H1 (cell line): ENCODE measurements at regions not wholly inside any gene's neighbourhood (a gene's known extent, or its start where the extent isn't known, plus 50 kb on each side); places are given as distances from the start of the nearest gene placed in this dataset.

Experiments used
- CTCF ChIA-PET: fragments of 300-600 bp; sonication (Branson Sonifier 250); formaldehyde crosslinking; loops from one replicate; lab custom pipeline; 2021; ENCODE audit not compliant: partially characterized antibody; lab: Charles Lee
- POLR2A ChIA-PET: fragments of 300-600 bp; sonication (Branson Sonifier 250); formaldehyde crosslinking; loops from one replicate; lab custom pipeline; 2021; ENCODE audit warnings: inconsistent platforms; ENCODE audit not compliant: partially characterized antibody; lab: Charles Lee
- DNase-seq, 2 experiments: peaks; one replicate each; pipeline versions ENCODE4 v3.0.0 to v3.0.0-alpha.2; 2010 to 2022; ENCODE audit warnings: low spot score in 2 of 2, low read depth in 1 of 2, mixed read lengths in 1 of 2
- FAIRE-seq: peaks from 2 replicates; lab custom pipeline; 2011; peaks lifted over from hg19 to GRCh38; lab: Jason Lieb, UNC
- H2AFZ ChIP-seq: 2 replicates; pipeline ENCODE4 v1.8.1; 2012; ENCODE audit warnings: low read length, inconsistent platforms
- H2AK5ac ChIP-seq: 2 replicates; pipeline ENCODE4 v1.6.1; 2013; ENCODE audit warnings: low read depth, low read length
- H2BK120ac ChIP-seq: replicated peaks from 2 replicates; pipeline ENCODE3; 2013; ENCODE audit warnings: low read depth, low read length, inconsistent platforms
- H2BK12ac ChIP-seq: 2 replicates; pipeline ENCODE4 v1.6.1; 2013; ENCODE audit warnings: low read depth, low read length
- H2BK15ac ChIP-seq: 2 replicates; pipeline ENCODE4 v1.6.1; 2013; ENCODE audit warnings: low read length
- H2BK20ac ChIP-seq: 2 replicates; pipeline ENCODE4 v1.6.1; 2013; ENCODE audit warnings: low read length
- H2BK5ac ChIP-seq: 2 replicates; pipeline ENCODE4 v1.6.1; 2013; ENCODE audit warnings: low read depth, low read length
- H3K14ac ChIP-seq: 2 replicates; pipeline ENCODE4 v1.6.1; 2013; ENCODE audit warnings: inconsistent platforms; ENCODE audit not compliant: insufficient read length
- H3K18ac ChIP-seq: 2 replicates; pipeline ENCODE4 v1.6.1; 2013; ENCODE audit warnings: low read length; ENCODE audit errors: extremely low read depth
- H3K23ac ChIP-seq: 2 replicates; pipeline ENCODE4 v1.6.1; 2013; ENCODE audit warnings: inconsistent platforms; ENCODE audit not compliant: insufficient read length
- H3K23me2 ChIP-seq: 2 replicates; pipeline ENCODE4 v1.6.1; 2013; ENCODE audit warnings: low read depth, low read length
- H3K27ac ChIP-seq: 2 replicates; pipeline ENCODE4 v1.6.1; 2011; ENCODE audit warnings: low read depth, low read length, inconsistent platforms
- H3K27me3 ChIP-seq, 4 experiments: replicated peaks in 1 of 4; 1 replicate in 1 of 4; 2 replicates in 3 of 4; pipeline versions ENCODE4 v1.6.1 to v1.8.1; 2011 to 2013; ENCODE audit warnings: low read length in 3 of 4, mild to moderate bottlenecking in 3 of 4, inconsistent platforms in 2 of 4, mixed read lengths in 2 of 4, moderate library complexity in 1 of 4; ENCODE audit not compliant: control insufficient read depth in 3 of 4, insufficient read depth in 3 of 4; ENCODE audit errors: extremely low read depth in 1 of 4
- H3K36me3 ChIP-seq, 4 experiments: 2 replicates each; pipeline versions ENCODE4 v1.6.1 to v1.8.1; 2011 to 2013; ENCODE audit warnings: mild to moderate bottlenecking in 4 of 4, low read length in 3 of 4, moderate library complexity in 2 of 4, control low read depth in 1 of 4, inconsistent platforms in 1 of 4; ENCODE audit not compliant: insufficient read depth in 4 of 4, control insufficient read depth in 2 of 4
- H3K4ac ChIP-seq: replicated peaks from 2 replicates; pipeline ENCODE3; 2013; ENCODE audit warnings: low read length, low read depth, mixed read lengths, inconsistent platforms; ENCODE audit not compliant: insufficient read length
- H3K4me1 ChIP-seq, 4 experiments: replicated peaks in 1 of 4; 1 replicate in 1 of 4; 2 replicates in 3 of 4; pipeline versions ENCODE4 v1.6.1 to v1.8.1; 2011 to 2013; ENCODE audit warnings: low read length in 3 of 4, inconsistent platforms in 2 of 4, mixed read lengths in 1 of 4; ENCODE audit not compliant: insufficient read depth in 4 of 4, control insufficient read depth in 3 of 4
- H3K4me2 ChIP-seq, 2 experiments: 2 replicates each; pipeline versions ENCODE4 v1.6.1 to v1.8.1; 2011 to 2013; ENCODE audit warnings: low read depth in 2 of 2, low read length in 2 of 2, control low read depth in 1 of 2, inconsistent platforms in 1 of 2, mild to moderate bottlenecking in 1 of 2; ENCODE audit not compliant: insufficient read depth in 1 of 2
- H3K4me3 ChIP-seq, 4 experiments: fragments of 200-600, 300-600 bp in 1 of 4; sonication (generic), shearing (Covaris generic), sonication (Bioruptor Twin) in 1 of 4; 2 replicates each; pipeline versions ENCODE4 v1.5.1 to v1.8.1; 2011 to 2016; ENCODE audit warnings: low read length in 4 of 4, low read depth in 3 of 4, control low read depth in 2 of 4, inconsistent platforms in 2 of 4, mild to moderate bottlenecking in 2 of 4, mixed read lengths in 1 of 4, moderate library complexity in 1 of 4; ENCODE audit not compliant: insufficient read depth in 2 of 4; ENCODE audit errors: extremely low read depth in 1 of 4
- H3K56ac ChIP-seq: replicated peaks from 2 replicates; pipeline ENCODE3; 2013; ENCODE audit warnings: low read depth, mild to moderate bottlenecking, mixed read lengths, low read length, inconsistent platforms; ENCODE audit not compliant: insufficient read length
- H3K79me1 ChIP-seq: 2 replicates; pipeline ENCODE4 v1.6.1; 2013; ENCODE audit warnings: low read depth, low read length, control low read depth
- H3K79me2 ChIP-seq, 2 experiments: 2 replicates each; pipeline versions ENCODE4 v1.6.1 to v1.8.1; 2012 to 2013; ENCODE audit warnings: low read length in 2 of 2, mild to moderate bottlenecking in 2 of 2, inconsistent platforms in 1 of 2; ENCODE audit not compliant: insufficient read depth in 2 of 2, control insufficient read depth in 1 of 2
- H3K9ac ChIP-seq, 4 experiments: replicated peaks in 1 of 4; 1 replicate in 1 of 4; 2 replicates in 3 of 4; pipeline versions ENCODE4 v1.6.1 to v1.8.1; 2011 to 2013; ENCODE audit warnings: low read depth in 3 of 4, low read length in 3 of 4, control low read depth in 2 of 4, mild to moderate bottlenecking in 2 of 4, moderate library complexity in 2 of 4, inconsistent platforms in 1 of 4; ENCODE audit errors: extremely low read depth in 1 of 4
- H3K9me3 ChIP-seq, 2 experiments: 2 replicates each; pipeline versions ENCODE4 v1.6.1 to v1.8.1; 2012 to 2013; ENCODE audit warnings: mild to moderate bottlenecking in 2 of 2, moderate library complexity in 2 of 2, control low read depth in 1 of 2, inconsistent platforms in 1 of 2, low read depth in 1 of 2, low read length in 1 of 2, mixed read lengths in 1 of 2; ENCODE audit not compliant: insufficient read depth in 2 of 2
- H4K20me1 ChIP-seq, 2 experiments: replicated peaks in 1 of 2; 2 replicates each; pipeline versions ENCODE3 to v1.8.1; 2011 to 2013; ENCODE audit warnings: inconsistent platforms in 2 of 2, low read length in 2 of 2, mild to moderate bottlenecking in 1 of 2; ENCODE audit not compliant: insufficient read depth in 2 of 2, control insufficient read depth in 1 of 2
- H4K5ac ChIP-seq: 2 replicates; pipeline ENCODE4 v1.6.1; 2013; ENCODE audit warnings: low read length, low read depth, mixed read lengths, inconsistent platforms; ENCODE audit not compliant: insufficient read length
- H4K8ac ChIP-seq: 2 replicates; pipeline ENCODE4 v1.8.0; 2013; ENCODE audit warnings: mild to moderate bottlenecking, moderate library complexity, low read length, inconsistent platforms; ENCODE audit not compliant: insufficient read depth; ENCODE audit errors: extremely low read depth
- H4K91ac ChIP-seq: replicated peaks from 2 replicates; pipeline ENCODE3; 2013; ENCODE audit warnings: low read length, mixed read lengths, inconsistent platforms; ENCODE audit not compliant: insufficient read length
- BCL11A ChIP-seq, 2 experiments: IDR thresholded peaks; one replicate each; pipeline ENCODE4 v1.6.1; 2011; ENCODE audit warnings: low read depth in 2 of 2, low read length in 2 of 2, mild to moderate bottlenecking in 2 of 2
- CEBPB ChIP-seq: IDR thresholded peaks from 2 replicates; pipeline ENCODE4 v1.6.1; 2012; ENCODE audit warnings: low read depth, low read length
- CHD2 ChIP-seq: IDR thresholded peaks from 2 replicates; pipeline ENCODE4 v1.6.1; 2012; ENCODE audit warnings: low read length, improper control_type of control experiment
- EP300 ChIP-seq, 2 experiments: IDR thresholded peaks; 1 replicate in 1 of 2; 2 replicates in 1 of 2; pipeline ENCODE4 v1.6.1; 2011 to 2012; ENCODE audit warnings: low read depth in 2 of 2, low read length in 2 of 2, mild to moderate bottlenecking in 2 of 2, borderline replicate concordance in 1 of 2, inconsistent platforms in 1 of 2, moderate library complexity in 1 of 2
- GTF2F1 ChIP-seq: IDR thresholded peaks from 2 replicates; pipeline ENCODE4 v1.6.1; 2012; ENCODE audit warnings: low read depth, low read length, improper control_type of control experiment, borderline replicate concordance
- JUN ChIP-seq: IDR thresholded peaks from 2 replicates; pipeline ENCODE4 v1.6.1; 2011; ENCODE audit warnings: low read depth, mild to moderate bottlenecking, improper control_type of control experiment, low read length
- KDM5A ChIP-seq: fragments of 200-600 bp; IDR thresholded peaks from 2 replicates; pipeline ENCODE4 v1.7.1; 2012; ENCODE audit warnings: mild to moderate bottlenecking, low read length, inconsistent platforms, mixed read lengths
- RXRA ChIP-seq: IDR thresholded peaks from 2 replicates; pipeline ENCODE4 v1.6.1; 2011; ENCODE audit warnings: low read depth, mild to moderate bottlenecking, low read length, moderate library complexity; ENCODE audit not compliant: insufficient read depth
- SIRT6 ChIP-seq: IDR thresholded peaks from one replicate; pipeline ENCODE4 v1.7.1; 2012; ENCODE audit warnings: low read length, inconsistent platforms
- WGBS, 2 experiments: shearing (Covaris generic) in 1 of 2; methylation state at CpG; one replicate each; pipeline versions ENCODE4 v1.1.6 to v1.1.7; 2013 to 2015; ENCODE audit warnings: low lambda C conversion rate in 2 of 2, mixed read lengths in 2 of 2, inconsistent platforms in 1 of 2, low coverage in 1 of 2, missing lambda C conversion rate in 1 of 2; ENCODE audit not compliant: insufficient replicate concordance in 2 of 2, insufficient coverage in 1 of 2, insufficient read length in 1 of 2; ENCODE audit errors: extremely low coverage in 1 of 2, missing lambda C conversion rate in 1 of 2; 5-methylcytosine and 5-hydroxymethylcytosine counted together
- TF ChIP-seq, protein P1 (sequence below): IDR thresholded peaks from 2 replicates; pipeline ENCODE4 v1.6.1; 2011; ENCODE audit warnings: low read length, improper control_type of control experiment
- TF ChIP-seq, protein P2 (sequence below): IDR thresholded peaks from 2 replicates; pipeline ENCODE4 v1.6.1; 2012; ENCODE audit warnings: inconsistent platforms

DNA sequence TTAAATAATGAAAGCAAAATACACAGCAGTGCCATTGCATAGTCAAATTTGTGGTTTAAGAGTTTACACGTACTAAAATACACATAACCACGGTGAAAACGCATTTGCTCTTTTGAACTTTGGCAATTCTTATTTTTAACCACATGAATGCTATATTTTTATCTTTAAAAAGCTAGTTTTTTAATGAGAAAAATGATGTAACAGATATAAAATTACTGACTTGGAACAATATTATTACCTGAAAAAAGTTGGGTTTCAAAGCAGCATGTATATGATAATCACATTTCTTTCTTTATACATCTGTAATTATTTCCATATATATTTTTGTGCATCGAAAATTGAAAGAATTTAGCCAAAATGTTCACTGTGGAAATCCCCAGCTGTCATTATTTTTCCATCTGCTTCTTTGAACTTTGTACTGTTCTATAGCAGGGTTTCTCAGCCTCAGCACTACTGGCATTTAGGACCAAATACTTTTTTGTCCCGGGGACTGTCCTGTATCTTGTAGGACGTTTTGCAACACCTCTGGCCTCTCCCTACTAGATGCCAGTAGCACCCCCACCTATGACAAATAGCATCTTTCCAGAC, 75.9 kb upstream of the CAB39 start:
- H3K56ac ChIP-seq = no peak overlapping the region
- H2BK120ac ChIP-seq = no peak overlapping the region
- H4K5ac ChIP-seq = no peak overlapping the region
- H4K20me1 ChIP-seq = no peaks in the 10 kb centered on the region
- POLR2A ChIA-PET = no interaction called here
- H2BK12ac ChIP-seq = no peak overlapping the region
- FAIRE-seq = no peak
- H3K4me1 ChIP-seq = no peaks in the 10 kb centered on the region
- no peak overlapping the region for H2BK20ac ChIP-seq
- H2BK15ac ChIP-seq = no peak overlapping the region
- H2AFZ ChIP-seq = no peak overlapping the region
- H3K9ac ChIP-seq = no peak overlapping the region
- no peaks in the 10 kb centered on the region for H3K9me3 ChIP-seq
- H3K23ac ChIP-seq = no peak overlapping the region
- no peak overlapping the region for H3K18ac ChIP-seq
- CTCF ChIA-PET = no interaction called here
- no peaks in the 10 kb centered on the region for H3K36me3 ChIP-seq
- H4K8ac ChIP-seq = no peak overlapping the region
- no peak for DNase-seq
- H3K14ac ChIP-seq = no peak overlapping the region
- no peaks in the 10 kb centered on the region for H3K27me3 ChIP-seq
- no peak overlapping the region for H3K27ac ChIP-seq
- no peak overlapping the region for H2AK5ac ChIP-seq
- H3K23me2 ChIP-seq = no peaks in the 10 kb centered on the region
- no peaks in the 10 kb centered on the region for H3K79me2 ChIP-seq
- no peak overlapping the region for H4K91ac ChIP-seq
- H3K79me1 ChIP-seq = no peaks in the 10 kb centered on the region
- H3K4me3 ChIP-seq = no peak overlapping the region
- 82% methylated on average over 6 of the region's 6 CpGs; no CpG with 5 or more reads in 1 of the 2 experiments for WGBS, 2 experiments
- no peak overlapping the region for H3K4me2 ChIP-seq
- H3K4ac ChIP-seq = no peak overlapping the region
- no peak overlapping the region for H2BK5ac ChIP-seq
- no peak for TF ChIP-seq SIRT6
- TF ChIP-seq GTF2F1 = no peak
- TF ChIP-seq EP300 (IDR thresholded peaks at IDR 0.05; ENCODE audit: borderline replicate concordance in 1 of 2, low read depth in 2 of 2, low read length in 2 of 2) = no peak
- no peak for TF ChIP-seq RXRA
- no peak for TF ChIP-seq KDM5A
- no peak for TF ChIP-seq BCL11A (IDR thresholded peaks at IDR 0.05; ENCODE audit: low read depth in 2 of 2, low read length in 2 of 2)
- no peak for TF ChIP-seq CEBPB
- TF ChIP-seq, protein P1, sequence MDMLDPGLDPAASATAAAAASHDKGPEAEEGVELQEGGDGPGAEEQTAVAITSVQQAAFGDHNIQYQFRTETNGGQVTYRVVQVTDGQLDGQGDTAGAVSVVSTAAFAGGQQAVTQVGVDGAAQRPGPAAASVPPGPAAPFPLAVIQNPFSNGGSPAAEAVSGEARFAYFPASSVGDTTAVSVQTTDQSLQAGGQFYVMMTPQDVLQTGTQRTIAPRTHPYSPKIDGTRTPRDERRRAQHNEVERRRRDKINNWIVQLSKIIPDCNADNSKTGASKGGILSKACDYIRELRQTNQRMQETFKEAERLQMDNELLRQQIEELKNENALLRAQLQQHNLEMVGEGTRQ = no peak
- no peak for TF ChIP-seq CHD2
- TF ChIP-seq, protein P2, sequence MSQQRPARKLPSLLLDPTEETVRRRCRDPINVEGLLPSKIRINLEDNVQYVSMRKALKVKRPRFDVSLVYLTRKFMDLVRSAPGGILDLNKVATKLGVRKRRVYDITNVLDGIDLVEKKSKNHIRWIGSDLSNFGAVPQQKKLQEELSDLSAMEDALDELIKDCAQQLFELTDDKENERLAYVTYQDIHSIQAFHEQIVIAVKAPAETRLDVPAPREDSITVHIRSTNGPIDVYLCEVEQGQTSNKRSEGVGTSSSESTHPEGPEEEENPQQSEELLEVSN = no peak
- TF ChIP-seq JUN = no peak
